HEK293T (cell line): ENCODE measurements at regions not wholly inside any gene's neighbourhood (a gene's known extent, or its start where the extent isn't known, plus 50 kb on each side); places are given as distances from the start of the nearest gene placed in this dataset.

Experiments
- CTCF ChIA-PET: fragments of 350-600 bp; formaldehyde crosslinking; extraction: SDS; loops from one replicate; lab custom pipeline; 2021; ENCODE audit warnings: antibody characterized with exemption, inconsistent platforms; lab: Yijun Ruan, JAX
- POLR2A ChIA-PET: fragments of 350-600 bp; formaldehyde crosslinking; extraction: SDS; loops from one replicate; lab custom pipeline; 2020; ENCODE audit warnings: antibody characterized with exemption, inconsistent platforms; lab: Yijun Ruan, JAX
- DNase-seq: peaks from one replicate; pipeline ENCODE4 v3.0.0; 2012; ENCODE audit warnings: mixed read lengths; ENCODE audit errors: extremely low spot score
- ARNT ChIP-seq: fragments of 450-650 bp; IDR thresholded peaks from 2 replicates; pipeline ENCODE4 v1.6.1; 2017; ENCODE audit warnings: mild to moderate bottlenecking
- BHLHE40 ChIP-seq: fragments of 450-650 bp; IDR thresholded peaks from 2 replicates; pipeline ENCODE4 v1.6.1; 2016; ENCODE audit warnings: mild to moderate bottlenecking, moderate library complexity, borderline replicate concordance
- CTBP1 ChIP-seq: fragments of 450-650 bp; IDR thresholded peaks from 2 replicates; pipeline ENCODE4 v1.6.1; 2016; ENCODE audit warnings: borderline replicate concordance
- ELF4 ChIP-seq: fragments of 450-650 bp; IDR thresholded peaks from 2 replicates; pipeline ENCODE4 v1.6.1; 2017; ENCODE audit warnings: antibody characterized with exemption
- FOXA1 ChIP-seq: fragments of 450-650 bp; IDR thresholded peaks from 2 replicates; pipeline ENCODE4 v1.6.1; 2016; ENCODE audit warnings: mild to moderate bottlenecking
- FOXK2 ChIP-seq: fragments of 450-650 bp; IDR thresholded peaks from 2 replicates; pipeline ENCODE4 v1.6.1; 2016; ENCODE audit warnings: mild to moderate bottlenecking
- FOXM1 ChIP-seq: fragments of 450-650 bp; IDR thresholded peaks from 2 replicates; pipeline ENCODE4 v1.6.1; 2017; ENCODE audit warnings: mild to moderate bottlenecking, borderline replicate concordance
- HDGF ChIP-seq: fragments of 450-650 bp; IDR thresholded peaks from 2 replicates; pipeline ENCODE4 v1.6.1; 2017; ENCODE audit warnings: antibody characterized with exemption, borderline replicate concordance
- L3MBTL2 ChIP-seq: fragments of 450-650 bp; conservative IDR thresholded peaks from 2 replicates; pipeline ENCODE4 v1.6.1; 2016; ENCODE audit warnings: mild to moderate bottlenecking
- LEF1 ChIP-seq: fragments of 450-650 bp; IDR thresholded peaks from 2 replicates; pipeline ENCODE4 v1.6.1; 2017; ENCODE audit warnings: mild to moderate bottlenecking, borderline replicate concordance
- NFRKB ChIP-seq: fragments of 450-650 bp; IDR thresholded peaks from 2 replicates; pipeline ENCODE4 v1.6.1; 2016; ENCODE audit warnings: mild to moderate bottlenecking, moderate library complexity
- PKNOX1 ChIP-seq: fragments of 450-650 bp; IDR thresholded peaks from 2 replicates; pipeline ENCODE4 v1.6.1; 2016
- SP1 ChIP-seq: fragments of 450-650 bp; IDR thresholded peaks from 2 replicates; pipeline ENCODE4 v1.6.1; 2017
- SUZ12 ChIP-seq: fragments of 450-650 bp; IDR thresholded peaks from 2 replicates; pipeline ENCODE4 v1.6.1; 2016; ENCODE audit warnings: mild to moderate bottlenecking
- TARDBP ChIP-seq: fragments of 450-650 bp; IDR thresholded peaks from 2 replicates; pipeline ENCODE4 v1.6.1; 2016
- ZNF384 ChIP-seq: fragments of 450-650 bp; IDR thresholded peaks from 2 replicates; pipeline ENCODE4 v1.6.1; 2016

GRCh38 chr3:189395825-189396224, 224.1 kb downstream of the TPRG1 start:
- no peak for TF ChIP-seq HDGF
- TF ChIP-seq LEF1: no peak
- TF ChIP-seq FOXK2: no peak
- TF ChIP-seq CTBP1: no peak
- no peak for TF ChIP-seq TARDBP
- TF ChIP-seq BHLHE40: no peak
- TF ChIP-seq ZNF384: no peak
- no peak for TF ChIP-seq ELF4
- no peak for TF ChIP-seq NFRKB
- no peak for TF ChIP-seq FOXA1
- no peak for TF ChIP-seq SP1
- TF ChIP-seq SUZ12: no peak
- no peak for TF ChIP-seq PKNOX1
- ChIA-PET CTCF (no interaction called here), POLR2A (no interaction called here)
- DNase-seq: no peak

GRCh38 chr3:189398656-189399055, 226.9 kb downstream of the TPRG1 start:
- ChIA-PET POLR2A (no interaction called here), CTCF (no interaction called here)
- TF ChIP-seq NFRKB (no peak), PKNOX1 (no peak), CTBP1 (no peak), FOXK2 (no peak)
- DNase-seq: no peak

- TF ChIP-seq CTBP1 (no peak), ELF4 (no peak), HDGF (no peak), BHLHE40 (no peak), ARNT (no peak), TARDBP (no peak), FOXA1 (no peak)
- DNase-seq: no peak
- ChIA-PET POLR2A (no interaction called here), CTCF (no interaction called here)
Measured at GRCh38 chr3:189401196-189401595, 229.4 kb downstream of the TPRG1 start.

GRCh38 chr3:189403194-189403593, 228.0 kb upstream of the TP63 start:
- no peak for DNase-seq
- POLR2A ChIA-PET: no interaction called here
- TF ChIP-seq FOXM1: no peak
- TF ChIP-seq CTBP1: no peak
- CTCF ChIA-PET: no interaction called here

- no peak for DNase-seq
- TF ChIP-seq SP1: no peak
- no peak for TF ChIP-seq TARDBP
- POLR2A ChIA-PET: no interaction called here
- CTCF ChIA-PET: no interaction called here
Measured at GRCh38 chr3:189404024-189404423, 227.2 kb upstream of the TP63 start.

GRCh38 chr3:189404797-189405484, 226.2 kb upstream of the TP63 start:
- TF ChIP-seq FOXM1 (no peak), SUZ12 (no peak), BHLHE40 (no peak), CTBP1 (no peak), TARDBP (no peak), FOXA1 (no peak), ZNF384 (no peak), ELF4 (no peak), L3MBTL2 (no peak), HDGF (no peak), LEF1 (no peak), NFRKB (no peak), FOXK2 (no peak), SP1 (no peak), PKNOX1 (no peak), ARNT (no peak)
- DNase-seq: no peak
- ChIA-PET POLR2A (no interaction called here), CTCF (no interaction called here)

- ChIA-PET POLR2A (no interaction called here), CTCF (no interaction called here)
- no peak for DNase-seq
- TF ChIP-seq FOXA1: no peak
- no peak for TF ChIP-seq FOXK2
- TF ChIP-seq PKNOX1: no peak
- TF ChIP-seq ZNF384: no peak
Measured at GRCh38 chr3:189406148-189406547, 225.0 kb upstream of the TP63 start.
